ENCODE measurements at regions not wholly inside any gene's neighbourhood (a gene's known extent, or its start where the extent isn't known, plus 50 kb on each side); places are given as distances from the start of the nearest gene placed in this dataset.

GRCh38 chr13:23983671-23984070, 86.4 kb upstream of the C1QTNF9B start:
- Histone ChIP-seq H3K4me3 (ENCODE audit: insufficient read depth, low read length, poor library complexity, severe bottlenecking) (no peak overlapping the region), H3K79me2 (ENCODE audit: insufficient read depth, low read length) (no peaks in the 10 kb centered on the region), H3F3A (ENCODE audit: insufficient read depth) (no peaks in the 10 kb centered on the region), H3K4me2 (ENCODE audit: low read depth, low read length, poor library complexity, severe bottlenecking) (no peak overlapping the region), H2AFZ (ENCODE audit: low read depth, low read length, severe bottlenecking) (no peak overlapping the region), H3K9me2 (replicated peaks; ENCODE audit: insufficient read depth, low read length) (no peaks in the 10 kb centered on the region), H3K27ac (ENCODE audit: low read depth, low read length) (no peak overlapping the region), H3K27me3 (ENCODE audit: low read length) (no peaks in the 10 kb centered on the region), H3K36me3 (ENCODE audit: low read length) (no peaks in the 10 kb centered on the region), H3K9ac (ENCODE audit: low read length) (no peak overlapping the region), H3K9me3 (ENCODE audit: insufficient read depth, low read length) (no peaks in the 10 kb centered on the region), H4K20me1 (ENCODE audit: low read depth, low read length) (no peaks in the 10 kb centered on the region)
- TF ChIP-seq EZH2phosphoT487 (conservative IDR thresholded peaks at IDR 0.05; ENCODE audit: low read length) (no peak), CTCF (IDR thresholded peaks at IDR 0.05; ENCODE audit: insufficient read depth, low read length, poor library complexity, severe bottlenecking) (no peak)

- Histone ChIP-seq H3K36me3 (ENCODE audit: low read length) (no peaks in the 10 kb centered on the region), H3K9ac (ENCODE audit: low read length) (no peak overlapping the region), H3K27me3 (ENCODE audit: low read length) (no peaks in the 10 kb centered on the region), H3K9me2 (replicated peaks; ENCODE audit: insufficient read depth, low read length) (no peaks in the 10 kb centered on the region), H3K9me3 (ENCODE audit: insufficient read depth, low read length) (no peaks in the 10 kb centered on the region), H3K79me2 (ENCODE audit: insufficient read depth, low read length) (no peaks in the 10 kb centered on the region), H2AFZ (ENCODE audit: low read depth, low read length, severe bottlenecking) (no peak overlapping the region), H3K4me3 (ENCODE audit: insufficient read depth, low read length, poor library complexity, severe bottlenecking) (no peak overlapping the region), H3K27ac (ENCODE audit: low read depth, low read length) (no peak overlapping the region), H4K20me1 (ENCODE audit: low read depth, low read length) (no peaks in the 10 kb centered on the region), H3K4me2 (ENCODE audit: low read depth, low read length, poor library complexity, severe bottlenecking) (no peak overlapping the region), H3F3A (ENCODE audit: insufficient read depth) (no peaks in the 10 kb centered on the region)
- TF ChIP-seq EZH2phosphoT487 (conservative IDR thresholded peaks at IDR 0.05; ENCODE audit: low read length) (no peak), CTCF (IDR thresholded peaks at IDR 0.05; ENCODE audit: insufficient read depth, low read length, poor library complexity, severe bottlenecking) (no peak)
Measured at GRCh38 chr13:23984546-23984945, 87.2 kb upstream of the C1QTNF9B start.

GRCh38 chr13:23985060-23985459, 87.8 kb upstream of the C1QTNF9B start:
- no peaks in the 10 kb centered on the region for H4K20me1 ChIP-seq (ENCODE audit: low read depth, low read length)
- no peaks in the 10 kb centered on the region for H3K79me2 ChIP-seq (ENCODE audit: insufficient read depth, low read length)
- TF ChIP-seq CTCF (IDR thresholded peaks at IDR 0.05; ENCODE audit: insufficient read depth, low read length, poor library complexity, severe bottlenecking) (no peak), EZH2phosphoT487 (conservative IDR thresholded peaks at IDR 0.05; ENCODE audit: low read length) (no peak)
- no peaks in the 10 kb centered on the region for H3K36me3 ChIP-seq (ENCODE audit: low read length)
- no peaks in the 10 kb centered on the region for H3K9me3 ChIP-seq (ENCODE audit: insufficient read depth, low read length)
- no peak overlapping the region for H2AFZ ChIP-seq (ENCODE audit: low read depth, low read length, severe bottlenecking)
- no peak overlapping the region for H3K4me2 ChIP-seq (ENCODE audit: low read depth, low read length, poor library complexity, severe bottlenecking)
- no peak overlapping the region for H3K9ac ChIP-seq (ENCODE audit: low read length)
- H3K9me2 ChIP-seq (replicated peaks; ENCODE audit: insufficient read depth, low read length) = no peaks in the 10 kb centered on the region
- no peaks in the 10 kb centered on the region for H3F3A ChIP-seq (ENCODE audit: insufficient read depth)
- no peaks in the 10 kb centered on the region for H3K27me3 ChIP-seq (ENCODE audit: low read length)
- no peak overlapping the region for H3K27ac ChIP-seq (ENCODE audit: low read depth, low read length)
- H3K4me3 ChIP-seq (ENCODE audit: insufficient read depth, low read length, poor library complexity, severe bottlenecking) = no peak overlapping the region
